Ovary (tissue), 3 donors: ENCODE measurements at regions not wholly inside any gene's neighbourhood (a gene's known extent, or its start where the extent isn't known, plus 50 kb on each side); places are given as distances from the start of the nearest gene placed in this dataset.

Source experiments
- EP300 ChIP-seq: sonication (generic); formaldehyde crosslinking; IDR thresholded peaks from one replicate; pipeline ENCODE4 v1.6.1; 2017; ENCODE audit warnings: antibody characterized with exemption
- POLR2A ChIP-seq: fragments of 450-650 bp; IDR thresholded peaks from one replicate; pipeline ENCODE4 v1.6.1; 2017; ENCODE audit warnings: antibody characterized with exemption, mild to moderate bottlenecking, moderate library complexity
- TF ChIP-seq, protein P1 (sequence below), 3 donors: fragments of 450-650 bp in 2 of 3; fragments of 200-600 bp in 1 of 3; IDR thresholded peaks; one replicate each; pipeline versions ENCODE4 v1.5.1 to v1.8.0; 2016 to 2022; ENCODE audit warnings: antibody characterized with exemption in 3 of 3, mild to moderate bottlenecking in 1 of 3
- donor health status: DM: no; HTN: no; CAD: no.

GRCh38 chr13:34310539-34310938, 492.6 kb downstream of the RFC3 start:
- TF ChIP-seq POLR2A (no peak), EP300 (no peak)
- TF ChIP-seq, protein P1, sequence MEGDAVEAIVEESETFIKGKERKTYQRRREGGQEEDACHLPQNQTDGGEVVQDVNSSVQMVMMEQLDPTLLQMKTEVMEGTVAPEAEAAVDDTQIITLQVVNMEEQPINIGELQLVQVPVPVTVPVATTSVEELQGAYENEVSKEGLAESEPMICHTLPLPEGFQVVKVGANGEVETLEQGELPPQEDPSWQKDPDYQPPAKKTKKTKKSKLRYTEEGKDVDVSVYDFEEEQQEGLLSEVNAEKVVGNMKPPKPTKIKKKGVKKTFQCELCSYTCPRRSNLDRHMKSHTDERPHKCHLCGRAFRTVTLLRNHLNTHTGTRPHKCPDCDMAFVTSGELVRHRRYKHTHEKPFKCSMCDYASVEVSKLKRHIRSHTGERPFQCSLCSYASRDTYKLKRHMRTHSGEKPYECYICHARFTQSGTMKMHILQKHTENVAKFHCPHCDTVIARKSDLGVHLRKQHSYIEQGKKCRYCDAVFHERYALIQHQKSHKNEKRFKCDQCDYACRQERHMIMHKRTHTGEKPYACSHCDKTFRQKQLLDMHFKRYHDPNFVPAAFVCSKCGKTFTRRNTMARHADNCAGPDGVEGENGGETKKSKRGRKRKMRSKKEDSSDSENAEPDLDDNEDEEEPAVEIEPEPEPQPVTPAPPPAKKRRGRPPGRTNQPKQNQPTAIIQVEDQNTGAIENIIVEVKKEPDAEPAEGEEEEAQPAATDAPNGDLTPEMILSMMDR (IDR thresholded peaks at IDR 0.05) = no peak
